Prostate gland (tissue), 2 donors: ENCODE measurements at regions not wholly inside any gene's neighbourhood (a gene's known extent, or its start where the extent isn't known, plus 50 kb on each side); places are given as distances from the start of the nearest gene placed in this dataset.

Experiments
- CTCF ChIP-seq, 4 experiments: fragments of 200-600 bp in 2 of 4; fragments of 450-650 bp in 2 of 4; sonication (generic) in 2 of 4; IDR thresholded peaks; 1 replicate in 3 of 4; 2 replicates in 1 of 4; pipeline ENCODE4 v1.5.1; 2016 to 2019; ENCODE audit warnings: antibody characterized with exemption in 4 of 4, mild to moderate bottlenecking in 2 of 4, moderate library complexity in 2 of 4
- POLR2A ChIP-seq: fragments of 450-650 bp; IDR thresholded peaks from one replicate; pipeline ENCODE4 v1.6.1; 2016; ENCODE audit warnings: antibody characterized with exemption, mild to moderate bottlenecking

GRCh38 chr10:107826171-107826570 is 661.7 kb upstream of the SORCS1 start:
- TF ChIP-seq CTCF (IDR thresholded peaks at IDR 0.05) (no peak), POLR2A (no peak)
